ENCODE measurements at regions not wholly inside any gene's neighbourhood (a gene's known extent, or its start where the extent isn't known, plus 50 kb on each side); places are given as distances from the start of the nearest gene placed in this dataset.
"Not testable (repeated sequence)": the region's sequence is repeated elsewhere in the genome, so short reads cannot be mapped to it uniquely, and the experiment has no call there.

DNA sequence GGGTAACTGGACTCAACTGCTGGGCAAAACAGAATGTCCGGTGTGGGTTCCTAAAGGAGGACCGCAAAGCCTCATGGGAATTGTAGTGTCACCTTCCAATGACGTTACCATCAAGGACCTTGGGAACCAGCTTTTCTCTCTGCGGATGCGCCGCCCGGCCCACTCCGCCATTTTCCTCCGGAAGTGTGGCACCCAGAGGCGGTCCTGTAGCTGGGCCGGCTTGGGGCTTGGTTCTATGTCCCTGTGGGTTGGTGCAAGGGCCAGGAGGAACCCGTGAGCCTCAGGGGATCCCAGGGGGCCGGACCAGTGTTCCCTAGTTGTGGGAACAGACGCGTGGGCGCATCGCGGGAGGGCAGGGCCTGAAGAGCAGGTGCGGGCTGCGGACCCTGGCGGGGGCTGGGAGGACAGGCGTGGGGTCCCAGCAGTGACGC lies 175.1 kb downstream of the CWH43 start:
- TF ChIP-seq, protein P1, sequence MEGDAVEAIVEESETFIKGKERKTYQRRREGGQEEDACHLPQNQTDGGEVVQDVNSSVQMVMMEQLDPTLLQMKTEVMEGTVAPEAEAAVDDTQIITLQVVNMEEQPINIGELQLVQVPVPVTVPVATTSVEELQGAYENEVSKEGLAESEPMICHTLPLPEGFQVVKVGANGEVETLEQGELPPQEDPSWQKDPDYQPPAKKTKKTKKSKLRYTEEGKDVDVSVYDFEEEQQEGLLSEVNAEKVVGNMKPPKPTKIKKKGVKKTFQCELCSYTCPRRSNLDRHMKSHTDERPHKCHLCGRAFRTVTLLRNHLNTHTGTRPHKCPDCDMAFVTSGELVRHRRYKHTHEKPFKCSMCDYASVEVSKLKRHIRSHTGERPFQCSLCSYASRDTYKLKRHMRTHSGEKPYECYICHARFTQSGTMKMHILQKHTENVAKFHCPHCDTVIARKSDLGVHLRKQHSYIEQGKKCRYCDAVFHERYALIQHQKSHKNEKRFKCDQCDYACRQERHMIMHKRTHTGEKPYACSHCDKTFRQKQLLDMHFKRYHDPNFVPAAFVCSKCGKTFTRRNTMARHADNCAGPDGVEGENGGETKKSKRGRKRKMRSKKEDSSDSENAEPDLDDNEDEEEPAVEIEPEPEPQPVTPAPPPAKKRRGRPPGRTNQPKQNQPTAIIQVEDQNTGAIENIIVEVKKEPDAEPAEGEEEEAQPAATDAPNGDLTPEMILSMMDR (IDR thresholded peaks at IDR 0.05), result not testable (repeated sequence)
- TF ChIP-seq POLR2A (IDR thresholded peaks at IDR 0.05), result not testable (repeated sequence)

Measured in body of pancreas (tissue), 4 donors.